ENCODE measurements at regions not wholly inside any gene's neighbourhood (a gene's known extent, or its start where the extent isn't known, plus 50 kb on each side); places are given as distances from the start of the nearest gene placed in this dataset.
"Not testable (repeated sequence)": the region's sequence is repeated elsewhere in the genome, so short reads cannot be mapped to it uniquely, and the experiment has no call there.

GRCh38 chr10:32189400-32190084, 133.3 kb upstream of the KIF5B start:
- Histone ChIP-seq H3K27me3 (ENCODE audit: control insufficient read depth, insufficient read depth, low read length) (no peaks in the 10 kb centered on the region), H3K4me3 (ENCODE audit: low read depth, low read length) (no peak overlapping the region), H3K9ac (ENCODE audit: low read length) (no peak overlapping the region), H3K27ac (ENCODE audit: low read depth, low read length) (no peak overlapping the region), H3K9me3 (ENCODE audit: control insufficient read depth, insufficient read depth, low read depth, low read length) (no peaks in the 10 kb centered on the region), H3K36me3 (ENCODE audit: control insufficient read depth, insufficient read depth, low read length) (no peaks in the 10 kb centered on the region), H3K4me1 (ENCODE audit: control insufficient read depth, insufficient read depth, low read length) (no peaks in the 10 kb centered on the region)

- H3K36me3 ChIP-seq (ENCODE audit: control insufficient read depth, insufficient read depth, low read length); H3K4me3 ChIP-seq (ENCODE audit: low read depth, low read length); H3K9ac ChIP-seq (ENCODE audit: low read length); H3K27me3 ChIP-seq (ENCODE audit: control insufficient read depth, insufficient read depth, low read length); H3K4me1 ChIP-seq (ENCODE audit: control insufficient read depth, insufficient read depth, low read length); H3K9me3 ChIP-seq (ENCODE audit: control insufficient read depth, insufficient read depth, low read depth, low read length); H3K27ac ChIP-seq (ENCODE audit: low read depth, low read length): not testable (repeated sequence)
Observed at GRCh38 chr10:32188601-32189000, 132.4 kb upstream of the KIF5B start.

- no peak overlapping the region for H3K27ac ChIP-seq (ENCODE audit: low read depth, low read length)
- H3K36me3 ChIP-seq (ENCODE audit: control insufficient read depth, insufficient read depth, low read length) = no peaks in the 10 kb centered on the region
- H3K4me1 ChIP-seq (ENCODE audit: control insufficient read depth, insufficient read depth, low read length) = no peaks in the 10 kb centered on the region
- H3K4me3 ChIP-seq (ENCODE audit: low read depth, low read length) = no peak overlapping the region
- H3K9me3 ChIP-seq (ENCODE audit: control insufficient read depth, insufficient read depth, low read depth, low read length) = no peaks in the 10 kb centered on the region
- no peak overlapping the region for H3K9ac ChIP-seq (ENCODE audit: low read length)
- H3K27me3 ChIP-seq (ENCODE audit: control insufficient read depth, insufficient read depth, low read length) = no peaks in the 10 kb centered on the region
Observed at GRCh38 chr10:32187686-32188085, 131.5 kb upstream of the KIF5B start.

DNA sequence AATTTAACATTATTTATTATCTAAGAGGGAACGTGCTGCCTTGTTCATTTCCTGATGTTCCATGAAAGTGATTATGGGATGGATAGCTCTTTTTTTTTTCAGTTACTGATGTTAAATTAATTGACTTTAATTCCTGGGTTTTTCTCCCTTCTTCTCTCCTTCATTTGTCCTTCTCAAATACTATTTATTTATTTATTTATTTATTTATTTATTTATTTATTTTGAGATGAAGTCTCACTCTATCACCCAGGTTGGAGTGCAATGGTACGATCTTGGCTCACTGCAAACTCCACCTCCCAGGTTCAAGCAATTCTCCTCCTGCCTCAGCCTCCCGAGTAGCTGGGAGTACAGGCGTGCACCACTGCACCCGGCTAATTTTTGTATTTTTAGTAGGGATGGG, 127.4 kb upstream of the KIF5B start:
- not testable (repeated sequence) for H3K27ac ChIP-seq (ENCODE audit: low read depth, low read length); H3K4me1 ChIP-seq (ENCODE audit: control insufficient read depth, insufficient read depth, low read length); H3K9me3 ChIP-seq (ENCODE audit: control insufficient read depth, insufficient read depth, low read depth, low read length); H3K36me3 ChIP-seq (ENCODE audit: control insufficient read depth, insufficient read depth, low read length); H3K4me3 ChIP-seq (ENCODE audit: low read depth, low read length); H3K27me3 ChIP-seq (ENCODE audit: control insufficient read depth, insufficient read depth, low read length); H3K9ac ChIP-seq (ENCODE audit: low read length)

- Histone ChIP-seq H3K4me3 (ENCODE audit: low read depth, low read length) (no peak overlapping the region), H3K4me1 (ENCODE audit: control insufficient read depth, insufficient read depth, low read length) (no peaks in the 10 kb centered on the region), H3K27me3 (ENCODE audit: control insufficient read depth, insufficient read depth, low read length) (no peaks in the 10 kb centered on the region), H3K9ac (ENCODE audit: low read length) (no peak overlapping the region), H3K9me3 (ENCODE audit: control insufficient read depth, insufficient read depth, low read depth, low read length) (no peaks in the 10 kb centered on the region), H3K27ac (ENCODE audit: low read depth, low read length) (no peak overlapping the region), H3K36me3 (ENCODE audit: control insufficient read depth, insufficient read depth, low read length) (no peaks in the 10 kb centered on the region)
Observed at GRCh38 chr10:32182476-32182875, 126.3 kb upstream of the KIF5B start.

DNA sequence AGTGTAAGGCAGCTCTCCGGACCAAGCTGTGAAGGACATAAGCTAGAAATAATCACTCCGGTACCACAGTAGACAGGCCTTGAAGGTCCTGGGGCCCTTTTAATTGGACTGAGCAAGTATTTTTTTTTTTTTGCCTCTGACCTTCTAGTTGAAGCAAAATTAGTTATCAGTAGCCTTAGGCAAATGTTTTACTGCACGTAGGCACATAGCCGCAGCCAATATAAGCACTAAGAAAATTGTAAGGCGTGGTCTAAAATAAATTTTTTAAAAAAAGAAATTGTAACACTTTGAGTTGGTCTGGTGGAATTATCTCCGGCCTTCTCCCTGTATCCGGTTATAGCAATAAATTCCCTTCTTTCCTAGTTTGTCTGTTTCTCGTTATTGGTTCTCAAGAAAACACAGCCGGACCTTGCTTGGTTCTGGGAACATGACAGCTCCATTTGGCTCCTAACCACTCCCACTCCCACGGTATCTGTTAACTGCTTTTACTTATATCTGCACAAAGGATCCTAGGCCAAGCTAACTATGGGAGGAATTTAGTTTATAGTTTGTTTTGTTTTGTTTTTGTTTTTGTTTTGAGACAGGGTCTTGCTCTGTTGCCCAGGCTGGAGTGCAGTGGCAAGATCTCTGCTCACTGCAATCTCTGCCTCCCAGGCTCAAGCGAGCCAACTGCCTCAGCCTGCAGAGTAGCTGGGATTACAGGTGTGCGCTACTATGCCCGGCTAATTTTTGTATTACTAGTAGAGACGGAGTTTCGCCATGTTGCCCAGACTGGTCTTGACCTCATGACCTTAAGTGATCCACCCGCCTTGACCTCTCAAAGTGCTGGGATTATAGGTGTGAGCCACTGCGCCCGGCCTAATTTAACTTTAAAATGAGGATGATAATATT, 124.4 kb upstream of the KIF5B start:
- Histone ChIP-seq H3K36me3 (ENCODE audit: control insufficient read depth, insufficient read depth, low read length) (no peaks in the 10 kb centered on the region), H3K9me3 (ENCODE audit: control insufficient read depth, insufficient read depth, low read depth, low read length) (no peaks in the 10 kb centered on the region), H3K4me3 (ENCODE audit: low read depth, low read length) (no peak overlapping the region), H3K9ac (ENCODE audit: low read length) (no peak overlapping the region), H3K27me3 (ENCODE audit: control insufficient read depth, insufficient read depth, low read length) (no peaks in the 10 kb centered on the region), H3K4me1 (ENCODE audit: control insufficient read depth, insufficient read depth, low read length) (no peaks in the 10 kb centered on the region), H3K27ac (ENCODE audit: low read depth, low read length) (no peak overlapping the region)

DNA sequence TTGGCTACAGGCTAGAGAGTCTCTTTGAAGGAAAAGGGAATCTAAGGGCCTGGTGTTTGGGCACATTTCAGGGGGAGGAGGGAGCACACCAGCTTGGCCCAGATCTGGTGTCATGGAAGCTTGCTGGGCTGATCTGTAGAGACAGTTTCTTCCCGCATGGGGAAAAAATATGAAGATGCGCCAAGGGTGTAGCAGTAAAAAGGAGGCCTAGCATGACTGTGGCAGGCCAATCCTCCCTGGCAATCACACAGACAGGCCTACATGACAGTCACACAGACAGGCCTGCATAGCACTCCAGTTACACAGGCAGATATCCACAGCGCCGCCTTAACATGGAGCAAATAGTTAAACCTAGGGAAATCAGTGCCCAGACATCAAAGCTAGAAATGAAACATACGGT, 123.6 kb upstream of the KIF5B start:
- H3K9me3 ChIP-seq (ENCODE audit: control insufficient read depth, insufficient read depth, low read depth, low read length) = no peaks in the 10 kb centered on the region
- no peaks in the 10 kb centered on the region for H3K27me3 ChIP-seq (ENCODE audit: control insufficient read depth, insufficient read depth, low read length)
- no peak overlapping the region for H3K9ac ChIP-seq (ENCODE audit: low read length)
- H3K36me3 ChIP-seq (ENCODE audit: control insufficient read depth, insufficient read depth, low read length) = no peaks in the 10 kb centered on the region
- H3K4me1 ChIP-seq (ENCODE audit: control insufficient read depth, insufficient read depth, low read length) = no peaks in the 10 kb centered on the region
- no peak overlapping the region for H3K4me3 ChIP-seq (ENCODE audit: low read depth, low read length)
- H3K27ac ChIP-seq (ENCODE audit: low read depth, low read length) = no peak overlapping the region

DNA sequence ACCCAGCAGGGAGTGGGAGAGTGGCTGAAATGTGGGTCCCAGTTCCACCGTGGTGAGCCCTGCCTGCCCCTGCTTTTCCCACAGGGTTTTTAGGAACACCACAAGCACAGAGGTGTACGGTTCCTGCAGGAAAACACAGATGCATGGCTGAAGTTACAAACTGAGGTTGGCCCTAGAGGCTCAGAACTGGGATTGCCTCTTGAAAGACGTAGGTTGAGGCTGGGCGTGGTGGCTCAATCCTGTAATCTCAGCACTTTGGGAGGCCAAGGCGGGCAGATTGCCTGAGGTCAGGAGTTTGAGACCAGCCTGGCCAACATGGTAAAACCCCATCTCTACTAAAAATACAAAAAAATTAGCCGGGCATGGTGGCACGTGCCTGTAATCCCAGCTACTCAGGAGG, 121.4 kb upstream of the KIF5B start:
- H3K27ac ChIP-seq (ENCODE audit: low read depth, low read length); H3K4me3 ChIP-seq (ENCODE audit: low read depth, low read length); H3K36me3 ChIP-seq (ENCODE audit: control insufficient read depth, insufficient read depth, low read length); H3K9me3 ChIP-seq (ENCODE audit: control insufficient read depth, insufficient read depth, low read depth, low read length); H3K9ac ChIP-seq (ENCODE audit: low read length); H3K27me3 ChIP-seq (ENCODE audit: control insufficient read depth, insufficient read depth, low read length); H3K4me1 ChIP-seq (ENCODE audit: control insufficient read depth, insufficient read depth, low read length): not testable (repeated sequence)

DNA sequence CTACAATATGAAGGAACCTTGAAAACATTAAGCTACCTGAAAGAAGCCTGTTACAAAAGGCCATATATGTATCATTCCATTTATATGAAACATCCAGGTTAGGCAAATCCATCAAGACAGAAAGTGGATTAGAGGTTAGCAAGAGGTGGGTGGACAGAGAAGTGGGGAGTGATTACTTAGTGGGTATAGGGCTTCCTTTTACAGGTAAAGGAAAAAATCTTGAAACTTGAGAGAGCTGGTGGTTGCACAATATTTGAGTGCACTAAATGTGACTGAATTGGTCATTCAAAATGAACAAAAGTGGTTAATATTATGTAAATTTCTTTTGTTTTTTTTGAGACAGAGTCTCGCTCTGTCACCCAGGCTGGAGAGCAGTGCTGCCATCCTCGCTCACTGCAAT, 119.4 kb upstream of the KIF5B start:
- H3K4me3 ChIP-seq (ENCODE audit: low read depth, low read length) = no peak overlapping the region
- 0 out of 2 replicates have a peak, but pooled peaks cover 4% of the 10 kb centered on the region for H3K9me3 ChIP-seq (ENCODE audit: control insufficient read depth, insufficient read depth, low read depth, low read length)
- H3K36me3 ChIP-seq (ENCODE audit: control insufficient read depth, insufficient read depth, low read length) = no peaks in the 10 kb centered on the region
- H3K4me1 ChIP-seq (ENCODE audit: control insufficient read depth, insufficient read depth, low read length) = no peaks in the 10 kb centered on the region
- H3K27ac ChIP-seq (ENCODE audit: low read depth, low read length) = no peak overlapping the region
- no peaks in the 10 kb centered on the region for H3K27me3 ChIP-seq (ENCODE audit: control insufficient read depth, insufficient read depth, low read length)
- no peak overlapping the region for H3K9ac ChIP-seq (ENCODE audit: low read length)

- Histone ChIP-seq H3K27ac (ENCODE audit: low read depth, low read length) (no peak overlapping the region), H3K9ac (ENCODE audit: low read length) (no peak overlapping the region), H3K27me3 (ENCODE audit: control insufficient read depth, insufficient read depth, low read length) (no peaks in the 10 kb centered on the region), H3K36me3 (ENCODE audit: control insufficient read depth, insufficient read depth, low read length) (no peaks in the 10 kb centered on the region), H3K9me3 (ENCODE audit: control insufficient read depth, insufficient read depth, low read depth, low read length) (0 out of 2 replicates have a peak, but pooled peaks cover 4% of the 10 kb centered on the region), H3K4me3 (ENCODE audit: low read depth, low read length) (no peak overlapping the region), H3K4me1 (ENCODE audit: control insufficient read depth, insufficient read depth, low read length) (no peaks in the 10 kb centered on the region)
Observed at GRCh38 chr10:32174349-32174893, 118.2 kb upstream of the KIF5B start.

GRCh38 chr10:32171204-32171603, 115.0 kb upstream of the KIF5B start:
- no peak overlapping the region for H3K4me3 ChIP-seq (ENCODE audit: low read depth, low read length)
- H3K9ac ChIP-seq (ENCODE audit: low read length) = no peak overlapping the region
- H3K27me3 ChIP-seq (ENCODE audit: control insufficient read depth, insufficient read depth, low read length) = no peaks in the 10 kb centered on the region
- no peaks in the 10 kb centered on the region for H3K4me1 ChIP-seq (ENCODE audit: control insufficient read depth, insufficient read depth, low read length)
- 0 out of 2 replicates have a peak, but pooled peaks cover 4% of the 10 kb centered on the region for H3K9me3 ChIP-seq (ENCODE audit: control insufficient read depth, insufficient read depth, low read depth, low read length)
- H3K36me3 ChIP-seq (ENCODE audit: control insufficient read depth, insufficient read depth, low read length) = no peaks in the 10 kb centered on the region
- no peak overlapping the region for H3K27ac ChIP-seq (ENCODE audit: low read depth, low read length)

Measured in HUES6 (cell line).